Nephron (organoid): ENCODE measurements at regions not wholly inside any gene's neighbourhood (a gene's known extent, or its start where the extent isn't known, plus 50 kb on each side); places are given as distances from the start of the nearest gene placed in this dataset.

ENCODE experiments used
- H3K27ac Mint-ChIP-seq, 3 experiments: 2 replicates each; pipeline ENCODE4 v1.8.0; 2020; ENCODE audit warnings: mixed read lengths in 3 of 3, mild to moderate bottlenecking in 2 of 3, moderate library complexity in 1 of 3
- H3K27me3 Mint-ChIP-seq: 2 replicates; pipeline ENCODE4 v1.8.0; 2021; ENCODE audit warnings: low read depth, mild to moderate bottlenecking, moderate library complexity, mixed read lengths
- H3K36me3 Mint-ChIP-seq: 2 replicates; pipeline ENCODE4 v1.8.0; 2020; ENCODE audit warnings: low read depth, mixed read lengths
- H3K4me1 Mint-ChIP-seq: 2 replicates; pipeline ENCODE4 v1.8.0; 2020; ENCODE audit warnings: mixed read lengths
- H3K4me3 Mint-ChIP-seq, 3 experiments: 2 replicates each; pipeline ENCODE4 v1.8.0; 2020; ENCODE audit warnings: mild to moderate bottlenecking in 3 of 3, mixed read lengths in 3 of 3, moderate library complexity in 2 of 3
- H3K9me3 Mint-ChIP-seq: 2 replicates; pipeline ENCODE4 v1.8.0; 2020; ENCODE audit warnings: mixed read lengths
- TF ChIP-seq, protein P1 (sequence below), 3 experiments: fragments of 200-600 bp; sonication (generic); IDR thresholded peaks; one replicate each; pipeline ENCODE4 v1.5.0; 2021; ENCODE audit warnings: antibody characterized with exemption in 3 of 3; ENCODE audit not compliant: unreplicated experiment in 3 of 3

DNA sequence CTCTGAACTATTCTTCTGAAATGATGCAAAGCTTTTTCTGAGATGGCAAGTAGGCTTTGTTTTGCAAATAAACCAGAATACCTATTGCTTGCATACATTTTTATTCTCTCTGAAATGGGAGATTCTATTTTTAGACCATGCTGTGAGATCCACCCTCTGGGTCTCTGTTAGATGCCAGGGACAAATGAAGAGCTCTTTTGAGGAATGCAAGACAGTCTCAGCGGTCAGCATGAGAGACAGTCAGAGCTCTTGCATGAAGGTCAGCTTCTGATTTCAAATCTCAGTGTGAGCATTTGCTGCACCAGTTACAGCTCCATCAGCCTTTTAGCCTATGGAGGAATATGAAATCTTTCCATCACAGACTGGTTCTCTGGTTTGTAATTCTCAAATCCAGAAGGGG, 429.9 kb upstream of the KLF6 start:
- no peak overlapping the region for H3K4me3 Mint-ChIP-seq
- H3K4me1 Mint-ChIP-seq: peaks cover 24% of the 10 kb centered on the region
- H3K27ac Mint-ChIP-seq: no peak overlapping the region
- H3K27me3 Mint-ChIP-seq: peaks cover 4% of the 10 kb centered on the region
- no peaks in the 10 kb centered on the region for H3K9me3 Mint-ChIP-seq
- no peaks in the 10 kb centered on the region for H3K36me3 Mint-ChIP-seq
- TF ChIP-seq, protein P1, sequence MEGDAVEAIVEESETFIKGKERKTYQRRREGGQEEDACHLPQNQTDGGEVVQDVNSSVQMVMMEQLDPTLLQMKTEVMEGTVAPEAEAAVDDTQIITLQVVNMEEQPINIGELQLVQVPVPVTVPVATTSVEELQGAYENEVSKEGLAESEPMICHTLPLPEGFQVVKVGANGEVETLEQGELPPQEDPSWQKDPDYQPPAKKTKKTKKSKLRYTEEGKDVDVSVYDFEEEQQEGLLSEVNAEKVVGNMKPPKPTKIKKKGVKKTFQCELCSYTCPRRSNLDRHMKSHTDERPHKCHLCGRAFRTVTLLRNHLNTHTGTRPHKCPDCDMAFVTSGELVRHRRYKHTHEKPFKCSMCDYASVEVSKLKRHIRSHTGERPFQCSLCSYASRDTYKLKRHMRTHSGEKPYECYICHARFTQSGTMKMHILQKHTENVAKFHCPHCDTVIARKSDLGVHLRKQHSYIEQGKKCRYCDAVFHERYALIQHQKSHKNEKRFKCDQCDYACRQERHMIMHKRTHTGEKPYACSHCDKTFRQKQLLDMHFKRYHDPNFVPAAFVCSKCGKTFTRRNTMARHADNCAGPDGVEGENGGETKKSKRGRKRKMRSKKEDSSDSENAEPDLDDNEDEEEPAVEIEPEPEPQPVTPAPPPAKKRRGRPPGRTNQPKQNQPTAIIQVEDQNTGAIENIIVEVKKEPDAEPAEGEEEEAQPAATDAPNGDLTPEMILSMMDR (IDR thresholded peaks at IDR 0.05; ENCODE audit: unreplicated experiment in 3 of 3): no peak

DNA sequence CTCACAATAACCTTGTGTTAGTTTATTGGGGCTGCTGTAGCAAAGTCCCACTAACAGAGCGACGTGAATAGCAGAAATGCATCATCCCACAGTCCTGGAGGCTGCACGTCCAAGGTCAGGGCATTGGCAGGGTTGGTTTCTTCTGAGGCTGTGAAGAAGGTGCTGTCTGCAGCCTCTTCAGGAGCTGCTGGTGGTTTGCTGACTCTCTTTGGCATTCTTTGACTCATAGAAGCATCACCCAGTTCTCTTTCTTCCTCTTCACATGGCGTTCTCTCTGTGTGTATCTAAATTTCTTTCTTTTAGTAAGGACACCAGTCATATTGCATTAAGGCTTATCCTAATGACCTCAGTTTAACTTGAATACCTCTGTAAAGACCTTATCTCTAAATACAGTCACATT, 428.4 kb upstream of the KLF6 start:
- H3K27me3 Mint-ChIP-seq: peaks cover 4% of the 10 kb centered on the region
- H3K4me3 Mint-ChIP-seq: no peak overlapping the region
- TF ChIP-seq, protein P1 (IDR thresholded peaks at IDR 0.05; ENCODE audit: unreplicated experiment in 3 of 3): no peak

DNA sequence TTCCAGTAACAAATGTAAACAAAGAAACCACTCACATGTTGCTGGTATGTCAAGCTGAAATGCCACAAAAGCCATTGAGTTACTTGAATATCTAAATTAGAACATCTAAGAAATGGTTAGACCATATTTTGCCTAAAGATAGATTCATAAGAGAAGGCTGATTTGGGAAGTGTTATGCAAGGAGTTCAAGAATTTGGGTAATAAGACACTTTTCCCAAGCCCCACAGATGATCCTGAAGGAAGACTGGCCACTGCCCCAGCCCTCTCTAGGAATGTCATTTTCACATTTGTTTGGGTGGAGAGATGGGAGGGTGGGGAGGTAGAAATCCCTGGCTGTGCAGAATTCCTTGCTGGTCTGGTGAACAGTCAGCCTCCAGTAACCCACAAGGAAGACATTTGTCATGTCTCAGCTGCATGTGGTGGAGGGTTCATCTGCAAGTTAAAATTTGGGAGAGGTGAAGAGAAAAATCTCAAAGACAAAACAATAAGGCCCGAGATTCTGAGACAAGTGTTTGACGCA, 427.2 kb upstream of the KLF6 start:
- no peaks in the 10 kb centered on the region for H3K36me3 Mint-ChIP-seq
- peaks cover 24% of the 10 kb centered on the region for H3K4me1 Mint-ChIP-seq
- H3K4me3 Mint-ChIP-seq: no peak overlapping the region
- H3K27me3 Mint-ChIP-seq: peaks cover 8% of the 10 kb centered on the region
- H3K9me3 Mint-ChIP-seq: no peaks in the 10 kb centered on the region
- TF ChIP-seq, protein P1 (IDR thresholded peaks at IDR 0.05; ENCODE audit: unreplicated experiment in 3 of 3): no peak
- peak overlapping the region in 1 of 3 experiments; percentile 43 for H3K27ac Mint-ChIP-seq

More for the DNA sequence above, 428.4 kb upstream of the KLF6 start:
- Mint-ChIP-seq H3K36me3 (no peaks in the 10 kb centered on the region), H3K9me3 (no peaks in the 10 kb centered on the region), H3K27ac (no peak overlapping the region), H3K4me1 (peaks cover 24% of the 10 kb centered on the region)

DNA sequence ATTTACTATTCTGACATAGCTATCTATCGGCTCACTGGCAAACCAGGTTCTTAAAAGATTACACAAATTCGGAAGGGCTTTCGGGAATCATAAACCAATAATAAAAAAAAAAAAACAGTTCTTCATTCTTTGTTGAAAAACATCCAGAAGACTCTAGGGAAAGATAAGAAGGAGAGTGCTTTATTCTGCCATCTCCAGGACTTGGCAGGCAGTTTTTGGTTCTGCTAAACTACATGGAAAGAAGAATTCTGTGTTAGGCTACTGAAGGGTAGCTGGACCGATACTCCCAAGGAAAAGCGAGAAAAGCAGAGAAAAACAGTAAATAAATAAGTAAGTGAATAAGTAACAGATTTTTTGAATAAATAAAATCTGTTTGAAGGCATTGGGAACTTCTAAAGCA, 423.5 kb upstream of the KLF6 start:
- Mint-ChIP-seq H3K36me3 (no peaks in the 10 kb centered on the region), H3K4me1 (peaks cover 19% of the 10 kb centered on the region), H3K27me3 (peaks cover 4% of the 10 kb centered on the region), H3K4me3 (no peak overlapping the region), H3K27ac (no peak overlapping the region), H3K9me3 (no peaks in the 10 kb centered on the region)
- TF ChIP-seq, protein P1 (IDR thresholded peaks at IDR 0.05; ENCODE audit: unreplicated experiment in 3 of 3): no peak

DNA sequence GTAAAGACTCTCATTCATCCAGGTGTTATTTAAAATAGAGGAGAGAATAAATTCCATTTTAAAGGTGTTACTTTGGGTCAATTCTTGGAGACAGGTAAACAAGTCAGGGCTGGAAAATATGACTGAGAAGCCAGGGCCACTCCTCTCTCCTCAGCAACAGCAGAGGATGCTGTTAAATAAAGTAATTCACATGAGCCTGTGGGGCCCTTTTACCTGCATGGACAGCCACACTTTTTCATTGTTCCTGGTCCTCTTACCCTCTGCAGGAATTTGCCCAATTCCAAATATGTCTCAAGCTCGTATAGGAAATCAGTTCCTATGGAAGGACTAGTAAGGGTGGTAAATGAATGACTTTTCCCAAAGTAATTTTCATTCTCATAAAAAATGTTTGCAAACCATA, 420.1 kb upstream of the KLF6 start:
- no peak overlapping the region for H3K4me3 Mint-ChIP-seq
- peaks cover 12% of the 10 kb centered on the region for H3K27me3 Mint-ChIP-seq
- H3K4me1 Mint-ChIP-seq: peaks cover 32% of the 10 kb centered on the region
- no peaks in the 10 kb centered on the region for H3K9me3 Mint-ChIP-seq
- H3K36me3 Mint-ChIP-seq: no peaks in the 10 kb centered on the region
- H3K27ac Mint-ChIP-seq: no peak overlapping the region
- TF ChIP-seq, protein P1 (IDR thresholded peaks at IDR 0.05; ENCODE audit: unreplicated experiment in 3 of 3): no peak

DNA sequence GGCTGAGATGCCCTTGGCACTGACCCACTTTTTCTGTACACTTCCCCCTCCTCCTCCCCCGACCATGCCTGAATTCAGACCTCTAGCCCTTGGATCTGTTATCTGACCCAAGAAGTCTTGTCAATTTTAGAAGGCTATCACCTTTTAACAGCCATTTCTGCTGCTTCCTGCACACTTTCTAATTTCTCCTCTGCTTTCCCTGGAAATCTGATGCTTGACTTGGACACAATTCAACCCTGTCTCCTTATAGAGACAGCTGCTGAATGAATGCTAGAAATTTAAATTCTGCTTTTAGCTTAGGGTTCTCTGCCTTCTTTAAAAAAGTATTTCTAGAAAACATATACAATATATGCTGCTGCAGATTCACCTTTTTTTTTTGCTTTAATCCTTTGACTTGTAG, 417.9 kb upstream of the KLF6 start:
- Mint-ChIP-seq H3K4me3 (no peak overlapping the region), H3K27ac (peak overlapping the region in 2 of 3 experiments; percentile 20 to 54), H3K9me3 (no peaks in the 10 kb centered on the region), H3K27me3 (peaks cover 9% of the 10 kb centered on the region), H3K36me3 (no peaks in the 10 kb centered on the region), H3K4me1 (peaks cover 39% of the 10 kb centered on the region)
- TF ChIP-seq, protein P1 (IDR thresholded peaks at IDR 0.05; ENCODE audit: unreplicated experiment in 3 of 3): no peak
